Esophagus mucosa (tissue), 1 donor: ENCODE measurements at regions not wholly inside any gene's neighbourhood (a gene's known extent, or its start where the extent isn't known, plus 50 kb on each side); places are given as distances from the start of the nearest gene placed in this dataset.

Experiments used
- ATAC-seq: fragments of 200-7000 bp; cut with Tn5 transposase; one replicate; pipeline ENCODE4 v1.9.1; 2020
- donor health status: DM: yes; HTN: yes; CAD: no.

DNA sequence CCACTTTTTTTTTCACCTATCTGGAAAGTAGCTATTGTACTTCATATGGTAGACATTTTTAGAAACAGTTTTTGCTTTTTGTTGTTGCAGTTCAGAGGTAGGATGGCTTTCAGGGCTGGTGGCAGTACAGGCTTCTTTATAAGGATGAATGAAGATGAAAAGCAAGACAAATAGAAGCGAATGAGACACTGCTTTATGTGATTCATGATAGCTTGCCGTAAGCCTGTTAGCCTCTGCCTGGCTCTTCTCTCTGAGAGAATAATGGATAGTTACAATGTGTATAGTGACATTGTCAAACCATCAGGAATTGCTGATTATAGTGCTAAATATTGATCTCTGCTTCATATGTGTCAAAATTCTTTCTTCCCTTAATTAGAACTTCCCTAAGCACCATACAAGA lies 173.7 kb downstream of the NR4A2 start:
- peak; percentile 35 for ATAC-seq

DNA sequence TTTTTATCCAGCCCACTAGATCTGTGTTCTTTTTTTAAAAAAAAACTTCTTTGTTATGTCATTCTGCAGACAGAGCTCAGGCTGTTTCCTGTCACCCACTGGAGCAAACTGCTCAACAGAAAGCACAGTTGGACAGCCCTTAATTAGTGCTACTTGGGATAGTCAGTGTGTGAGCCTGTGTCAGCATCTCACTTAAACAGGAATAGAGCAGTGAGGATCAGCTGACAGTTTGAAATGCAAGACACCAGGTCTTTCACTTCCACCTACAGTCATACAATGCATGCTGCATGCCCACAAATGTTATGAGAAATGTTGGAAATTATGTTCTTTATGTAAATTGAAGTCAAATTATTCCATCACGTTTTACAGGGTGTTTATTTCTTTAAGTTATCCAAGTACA lies 174.9 kb downstream of the NR4A2 start:
- ATAC-seq = peak; percentile 23

DNA sequence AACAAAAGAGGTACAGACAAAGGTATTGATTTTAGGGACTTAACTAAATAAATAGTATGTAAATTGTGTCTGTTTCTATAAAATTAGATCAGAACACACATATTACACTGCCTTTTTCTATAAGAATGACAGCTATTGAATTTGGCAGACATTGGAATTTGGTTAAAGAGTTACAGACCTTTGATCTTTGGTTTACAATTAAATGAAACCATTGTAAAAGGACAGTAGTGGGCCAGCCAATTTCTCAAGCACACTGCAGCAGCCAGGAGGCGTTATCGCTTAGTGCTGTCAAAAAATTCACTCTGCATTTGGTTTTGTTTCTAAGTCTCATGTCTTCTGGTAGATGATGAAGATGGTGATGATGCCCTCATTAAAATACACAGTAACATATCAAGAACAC lies 175.9 kb downstream of the NR4A2 start:
- no peak for ATAC-seq

GRCh38 chr2:156155319-156155718 lies 177.2 kb downstream of the NR4A2 start:
- no peak for ATAC-seq

GRCh38 chr2:156151351-156151750 lies 181.2 kb downstream of the NR4A2 start:
- no peak for ATAC-seq

GRCh38 chr2:156147594-156148330 lies 184.8 kb downstream of the NR4A2 start:
- ATAC-seq = peak; percentile 57

GRCh38 chr2:156145976-156146375 lies 186.5 kb downstream of the NR4A2 start:
- ATAC-seq = no peak

GRCh38 chr2:156145469-156145868 lies 187.1 kb downstream of the NR4A2 start:
- ATAC-seq = no peak

DNA sequence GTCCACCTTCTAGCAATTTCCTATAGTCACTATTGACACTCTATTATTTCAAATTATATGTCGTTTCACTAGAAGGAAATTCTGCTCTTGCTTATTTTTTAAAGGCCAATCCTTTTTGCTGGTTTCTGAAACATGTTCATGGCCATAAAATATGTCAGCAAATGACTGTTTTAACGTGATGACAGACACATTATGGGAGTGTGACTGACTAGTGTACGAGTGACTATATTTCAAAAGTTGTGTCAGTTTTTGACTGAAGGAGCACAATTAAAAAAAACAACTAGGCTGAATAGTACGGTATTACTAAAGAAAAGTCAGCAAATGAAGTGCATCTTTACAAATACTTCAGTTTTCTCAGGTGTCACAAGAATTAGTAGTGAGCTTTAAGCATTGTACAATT lies 196.0 kb downstream of the NR4A2 start:
- no peak for ATAC-seq

DNA sequence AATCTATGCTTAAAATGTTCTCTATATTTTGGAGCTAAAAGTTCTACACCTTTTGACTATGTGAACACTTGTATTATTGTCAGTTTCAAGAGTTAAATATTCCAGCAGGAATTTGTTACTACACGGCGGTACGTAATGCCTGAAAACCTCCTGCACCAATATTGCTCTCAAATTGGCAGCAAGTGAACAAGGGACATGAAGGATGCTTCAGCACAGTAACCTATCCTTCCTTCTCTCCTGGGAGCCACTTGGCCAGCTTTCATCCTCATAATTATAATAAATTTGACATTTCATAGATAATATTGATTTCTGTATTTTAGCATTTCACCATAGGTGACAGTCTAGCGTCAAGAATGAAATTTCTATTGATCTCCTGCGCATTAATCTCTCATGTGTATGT lies 197.6 kb downstream of the NR4A2 start:
- ATAC-seq = no peak

DNA sequence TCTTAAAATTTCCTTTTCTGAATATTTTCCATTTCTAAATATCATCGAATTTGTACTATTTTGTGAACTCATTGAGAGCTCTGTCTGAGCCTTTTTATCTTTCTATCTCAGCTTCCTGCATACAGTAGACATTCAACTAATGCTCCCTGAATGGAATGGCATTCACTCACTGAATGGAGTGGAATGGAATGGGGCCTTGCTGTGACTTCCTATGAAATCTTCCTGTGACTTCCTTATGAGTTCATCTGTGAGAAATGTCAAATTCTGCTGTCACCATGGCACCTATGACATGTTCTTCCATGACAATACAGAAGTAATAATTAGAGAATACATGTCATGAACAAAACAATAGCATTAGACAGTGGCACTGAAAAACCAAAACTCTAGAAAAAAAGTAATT lies 199.6 kb downstream of the NR4A2 start:
- ATAC-seq = no peak

GRCh38 chr2:156132130-156132529 lies 200.4 kb downstream of the NR4A2 start:
- ATAC-seq = no peak

DNA sequence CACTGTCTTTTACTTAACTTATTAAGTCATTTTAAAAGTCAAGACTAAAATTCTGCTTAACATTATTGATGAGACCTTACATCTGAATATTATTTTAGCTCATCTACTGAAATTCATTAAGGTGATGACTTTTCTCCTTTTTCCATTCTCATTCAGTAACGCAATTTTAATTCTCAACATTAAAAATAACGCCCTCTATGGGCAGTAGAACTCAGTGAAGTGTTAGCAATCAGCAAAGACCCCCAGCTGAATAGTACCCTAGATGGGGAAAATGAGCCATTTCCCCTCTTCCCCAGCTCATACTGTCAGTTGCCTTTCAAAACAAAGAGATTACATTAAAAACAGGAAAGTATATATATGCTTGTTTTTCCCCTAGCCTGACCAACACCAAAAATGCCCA lies 203.3 kb downstream of the NR4A2 start:
- ATAC-seq = no peak

GRCh38 chr2:156125018-156125417 lies 207.5 kb downstream of the NR4A2 start:
- no peak for ATAC-seq

GRCh38 chr2:156124458-156124857 lies 208.1 kb downstream of the NR4A2 start:
- no peak for ATAC-seq

- ATAC-seq = peak; percentile 76
Measured at GRCh38 chr2:156118753-156119416, 213.6 kb downstream of the NR4A2 start.

DNA sequence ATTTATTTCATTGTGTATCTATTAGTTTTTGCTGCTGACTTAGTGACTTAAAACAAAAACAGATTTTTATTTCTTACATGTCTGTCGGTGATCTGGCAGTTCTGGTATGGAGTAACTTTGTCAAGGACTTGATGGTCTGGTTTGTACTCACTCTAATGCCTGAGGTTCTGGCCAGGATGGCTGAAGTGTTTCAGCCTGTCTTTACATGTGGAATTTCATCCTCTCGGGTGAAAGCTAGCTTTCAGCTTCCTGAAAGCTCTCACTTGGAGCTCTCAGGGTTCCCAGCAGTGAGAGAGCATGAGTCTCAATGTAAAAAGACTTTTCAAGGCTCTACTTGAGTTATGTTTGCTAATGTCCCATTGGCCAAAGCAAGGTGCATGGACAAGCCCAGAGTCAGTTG lies 216.4 kb downstream of the NR4A2 start:
- ATAC-seq = peak; percentile 93

- peak; percentile 64 for ATAC-seq
Measured at GRCh38 chr2:156115338-156115737, 217.2 kb downstream of the NR4A2 start.

DNA sequence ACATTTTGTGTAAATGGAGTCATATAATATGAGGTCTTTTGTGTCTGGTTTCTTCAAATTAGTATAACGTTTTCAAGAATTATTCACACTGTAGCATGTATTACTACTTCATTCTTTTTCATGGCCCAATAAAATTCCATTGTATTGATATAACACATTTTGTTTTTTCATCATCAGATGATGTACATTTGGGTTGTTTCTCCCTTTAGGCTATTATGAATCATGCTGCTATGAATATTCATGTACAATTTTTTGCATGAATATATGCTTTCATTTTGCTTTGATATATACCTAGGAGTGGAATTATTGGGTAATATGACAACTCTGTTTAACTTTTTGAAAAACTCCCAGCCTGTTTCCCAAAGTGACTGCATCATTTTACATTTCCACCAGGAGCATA lies 220.2 kb downstream of the NR4A2 start:
- peak; percentile 48 for ATAC-seq

DNA sequence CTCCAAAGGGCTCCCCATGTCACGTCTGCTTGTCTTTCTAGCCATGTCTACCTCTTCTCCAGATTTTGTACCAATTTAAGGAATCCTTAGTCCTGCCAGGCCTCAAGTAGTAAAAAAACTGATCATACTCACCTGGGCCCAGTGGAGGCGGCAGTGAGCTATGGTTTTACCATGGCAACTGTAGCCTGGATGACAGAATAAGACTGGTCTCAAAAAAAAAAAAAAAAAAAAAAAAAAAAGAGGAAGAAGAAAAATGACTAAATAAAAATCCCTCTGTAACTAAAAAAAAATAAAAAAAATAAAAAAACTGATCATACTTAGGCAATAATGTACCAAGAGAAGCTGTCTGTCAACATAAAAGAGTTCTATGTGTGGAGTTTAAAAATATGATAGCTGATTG lies 221.6 kb downstream of the NR4A2 start:
- ATAC-seq = peak; percentile 55

GRCh38 chr2:156099382-156099781 lies 233.1 kb downstream of the NR4A2 start:
- ATAC-seq = peak; percentile 48

DNA sequence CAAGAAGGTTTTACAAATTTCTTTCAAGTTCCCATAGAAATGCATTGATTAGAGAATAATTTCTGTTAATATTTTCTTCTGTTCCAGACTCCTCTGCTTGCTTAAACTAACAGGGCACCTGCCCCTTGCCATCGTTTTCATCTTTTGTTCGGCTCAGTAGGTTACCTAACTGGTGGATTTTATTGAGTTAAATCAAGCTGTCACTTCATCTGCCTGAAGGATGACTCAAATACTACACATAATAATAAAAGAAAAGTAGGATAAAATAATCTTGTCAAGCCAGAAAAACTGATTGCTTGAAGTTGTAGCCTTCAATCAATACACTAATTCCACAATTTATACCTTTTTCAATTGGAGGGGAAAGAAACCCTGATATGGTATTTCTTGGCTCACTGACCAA lies 234.0 kb downstream of the NR4A2 start:
- peak; percentile 55 for ATAC-seq

- peak; percentile 38 for ATAC-seq
Measured at GRCh38 chr2:156088587-156088986, 243.9 kb downstream of the NR4A2 start.

DNA sequence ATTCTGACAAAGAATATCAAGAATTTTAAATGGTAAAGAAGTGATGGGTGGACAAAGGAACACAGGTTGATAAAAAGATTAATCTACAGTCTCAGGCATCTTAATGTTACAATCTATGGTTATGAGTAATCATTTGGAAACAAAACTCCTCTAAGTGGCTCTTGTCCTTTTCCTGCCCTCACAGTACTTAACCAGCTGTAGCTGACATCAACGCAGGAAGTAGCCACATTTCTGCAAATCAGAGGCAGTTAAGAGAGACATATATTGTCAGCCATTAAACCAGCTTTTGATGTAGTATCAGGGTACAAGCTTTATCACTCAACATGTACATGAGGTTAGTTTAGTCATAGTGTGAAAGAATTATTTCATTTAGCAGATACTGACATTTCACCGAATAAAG lies 244.6 kb downstream of the NR4A2 start:
- peak; percentile 47 for ATAC-seq
